ENCODE measurements at regions not wholly inside any gene's neighbourhood (a gene's known extent, or its start where the extent isn't known, plus 50 kb on each side); places are given as distances from the start of the nearest gene placed in this dataset.

GRCh38 chrX:20519146-20519545 is 252.4 kb upstream of the RPS6KA3 start:
- TF ChIP-seq CTCF (IDR thresholded peaks at IDR 0.05; ENCODE audit: low read depth, low read length) (no peak), POLR2A (IDR thresholded peaks at IDR 0.05; ENCODE audit: extremely low read depth, insufficient read length) (no peak)

Data from NB4 (cell line).